ENCODE measurements at regions not wholly inside any gene's neighbourhood (a gene's known extent, or its start where the extent isn't known, plus 50 kb on each side); places are given as distances from the start of the nearest gene placed in this dataset.

DNA sequence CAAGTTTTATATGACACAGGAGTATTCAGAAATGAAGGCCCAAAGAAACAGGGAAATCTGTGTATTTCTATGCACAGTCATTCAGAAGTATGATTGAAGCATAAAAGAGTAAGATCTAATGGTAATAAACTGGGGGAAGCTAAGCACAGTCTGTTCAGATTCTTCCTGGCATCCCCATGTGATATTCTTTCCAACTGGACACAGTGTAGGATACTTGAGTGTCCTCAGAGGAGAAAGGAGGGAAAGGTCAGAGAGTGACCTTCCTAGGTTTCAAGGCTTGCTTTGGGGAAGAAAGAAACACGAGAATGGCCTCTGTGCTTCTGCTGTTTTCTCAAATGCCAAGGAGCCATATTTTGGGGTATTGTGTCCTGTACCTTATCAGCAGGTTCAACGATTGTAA, 1798.4 kb upstream of the WWC1 start:
- TF ChIP-seq, protein P1, sequence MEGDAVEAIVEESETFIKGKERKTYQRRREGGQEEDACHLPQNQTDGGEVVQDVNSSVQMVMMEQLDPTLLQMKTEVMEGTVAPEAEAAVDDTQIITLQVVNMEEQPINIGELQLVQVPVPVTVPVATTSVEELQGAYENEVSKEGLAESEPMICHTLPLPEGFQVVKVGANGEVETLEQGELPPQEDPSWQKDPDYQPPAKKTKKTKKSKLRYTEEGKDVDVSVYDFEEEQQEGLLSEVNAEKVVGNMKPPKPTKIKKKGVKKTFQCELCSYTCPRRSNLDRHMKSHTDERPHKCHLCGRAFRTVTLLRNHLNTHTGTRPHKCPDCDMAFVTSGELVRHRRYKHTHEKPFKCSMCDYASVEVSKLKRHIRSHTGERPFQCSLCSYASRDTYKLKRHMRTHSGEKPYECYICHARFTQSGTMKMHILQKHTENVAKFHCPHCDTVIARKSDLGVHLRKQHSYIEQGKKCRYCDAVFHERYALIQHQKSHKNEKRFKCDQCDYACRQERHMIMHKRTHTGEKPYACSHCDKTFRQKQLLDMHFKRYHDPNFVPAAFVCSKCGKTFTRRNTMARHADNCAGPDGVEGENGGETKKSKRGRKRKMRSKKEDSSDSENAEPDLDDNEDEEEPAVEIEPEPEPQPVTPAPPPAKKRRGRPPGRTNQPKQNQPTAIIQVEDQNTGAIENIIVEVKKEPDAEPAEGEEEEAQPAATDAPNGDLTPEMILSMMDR (IDR thresholded peaks at IDR 0.05) = no peak
- TF ChIP-seq POLR2A (IDR thresholded peaks at IDR 0.05) (no peak), POLR2AphosphoS5 (IDR thresholded peaks at IDR 0.05) (no peak), EP300 (IDR thresholded peaks at IDR 0.05; ENCODE audit: low read depth) (no peak)

Measured in transverse colon (tissue), 4 donors.